A549 (cell line): ENCODE measurements at regions not wholly inside any gene's neighbourhood (a gene's known extent, or its start where the extent isn't known, plus 50 kb on each side); places are given as distances from the start of the nearest gene placed in this dataset.

ENCODE experiments used
- ATAC-seq, 2 experiments: fragments of 200-7000 bp in 1 of 2; fragments of >200 bp in 1 of 2; cut with Nextera tagmentation in 1 of 2; cut with Tn5 transposase in 1 of 2; 3 replicates each; pipeline versions ENCODE4 v1.8.0 to v1.9.1; 2018 to 2020; ENCODE audit warnings: mild to moderate bottlenecking in 1 of 2, moderate library complexity in 1 of 2
- CTCF ChIA-PET: fragments of 300-600 bp; sonication (Branson Sonifier 250); formaldehyde crosslinking; extraction: SDS; loops from one replicate; lab custom pipeline; 2021; ENCODE audit warnings: antibody characterized with exemption, inconsistent platforms; lab: Yijun Ruan, JAX
- POLR2A ChIA-PET: fragments of 350-600 bp; formaldehyde crosslinking; extraction: SDS; loops from one replicate; lab custom pipeline; 2021; ENCODE audit warnings: antibody characterized with exemption, inconsistent platforms; lab: Yijun Ruan, JAX
- DNase-seq, 2 experiments: peaks; one replicate each; pipeline versions ENCODE4 v3.0.0 to v3.0.0-alpha.2; 2011 to 2016; ENCODE audit warnings: low read depth in 1 of 2, low spot score in 1 of 2
- FAIRE-seq: peaks from 2 replicates; lab custom pipeline; 2011; peaks lifted over from hg19 to GRCh38; lab: Jason Lieb, UNC
- H3K27ac ChIP-seq, 2 experiments: fragments of >200 bp; sonication (Bioruptor Twin); formaldehyde crosslinking; 3 replicates each; pipeline ENCODE4 v1.5.1; 2016 to 2017
- H3K4me1 ChIP-seq: fragments of >200 bp; sonication (Bioruptor Twin); formaldehyde crosslinking; 3 replicates; pipeline ENCODE4 v1.6.1; 2016
- H3K4me2 ChIP-seq: fragments of >200 bp; sonication (Bioruptor Twin); formaldehyde crosslinking; 3 replicates; pipeline ENCODE4 v1.6.1; 2016
- H3K4me3 ChIP-seq: fragments of >200 bp; sonication (Bioruptor Twin); formaldehyde crosslinking; 3 replicates; pipeline ENCODE4 v1.5.1; 2016
- H3K9me3 ChIP-seq: fragments of >200 bp; sonication (Bioruptor Twin); formaldehyde crosslinking; 3 replicates; pipeline ENCODE4 v1.6.1; 2016
- ATOH8 ChIP-seq: fragments of 250-450 bp; sonication (Bioruptor Pico); IDR thresholded peaks from 2 replicates; pipeline ENCODE4 v1.5.0; 2020; ENCODE audit warnings: low read depth, mild to moderate bottlenecking, moderate library complexity
- CEBPB ChIP-seq, 2 experiments: fragments of >200 bp in 1 of 2; sonication (Bioruptor Twin) in 1 of 2; formaldehyde crosslinking in 1 of 2; IDR thresholded peaks; 2 replicates each; pipeline ENCODE4 v1.6.1; 2012 to 2016
- CHD4 ChIP-seq: fragments of 200-600 bp; sonication (generic); IDR thresholded peaks from 2 replicates; pipeline ENCODE4 v1.6.1; 2016; ENCODE audit warnings: antibody characterized with exemption, mild to moderate bottlenecking, borderline replicate concordance
- EP300 ChIP-seq, 2 experiments: fragments of >200 bp; sonication (Bioruptor Twin); formaldehyde crosslinking; IDR thresholded peaks; 2 replicates in 1 of 2; 3 replicates in 1 of 2; pipeline ENCODE4 v1.6.1; 2016 to 2017
- ESRRA ChIP-seq: fragments of 150-350 bp; IDR thresholded peaks from 2 replicates; pipeline ENCODE4 v1.6.1; 2014; ENCODE audit warnings: mild to moderate bottlenecking, low read length, borderline replicate concordance
- FOSL2 ChIP-seq, 2 experiments: fragments of 450-650 bp in 1 of 2; fragments of >200 bp in 1 of 2; sonication (Bioruptor Twin) in 1 of 2; formaldehyde crosslinking; IDR thresholded peaks; 2 replicates each; pipeline versions ENCODE4 v1.5.0 to v1.6.1; 2016 to 2020; ENCODE audit warnings: mild to moderate bottlenecking in 1 of 2, moderate library complexity in 1 of 2
- FOXS1 ChIP-seq: fragments of 250-450 bp; sonication (Bioruptor Pico); IDR thresholded peaks from 2 replicates; pipeline ENCODE4 v1.5.0; 2020; ENCODE audit warnings: mild to moderate bottlenecking, moderate library complexity
- HOXA7 ChIP-seq: fragments of 250-450 bp; sonication (Bioruptor Pico); IDR thresholded peaks from 2 replicates; pipeline ENCODE4 v1.5.0; 2020; ENCODE audit warnings: mild to moderate bottlenecking, moderate library complexity
- HOXB13 ChIP-seq: fragments of 250-450 bp; sonication (Bioruptor Pico); IDR thresholded peaks from 2 replicates; pipeline ENCODE4 v1.5.0; 2020; ENCODE audit warnings: low read depth, mild to moderate bottlenecking, moderate library complexity
- HOXB5 ChIP-seq: fragments of 250-450 bp; sonication (Bioruptor Pico); IDR thresholded peaks from 2 replicates; pipeline ENCODE4 v1.5.0; 2020; ENCODE audit warnings: mild to moderate bottlenecking, moderate library complexity
- JUN ChIP-seq, 2 experiments: fragments of >200 bp; sonication (Bioruptor Twin); formaldehyde crosslinking; IDR thresholded peaks; 2 replicates in 1 of 2; 3 replicates in 1 of 2; pipeline ENCODE4 v1.6.1; 2016 to 2017
- KDM1A ChIP-seq: fragments of 200-600 bp; sonication (generic); IDR thresholded peaks from 2 replicates; pipeline ENCODE4 v1.6.1; 2016; ENCODE audit warnings: low read depth, mild to moderate bottlenecking
- NFE2L2 ChIP-seq: fragments of 150-350 bp; conservative IDR thresholded peaks from 2 replicates; pipeline ENCODE4 v1.6.1; 2014; ENCODE audit warnings: low read length
- NPAS2 ChIP-seq: fragments of 250-450 bp; sonication (Bioruptor Pico); IDR thresholded peaks from 2 replicates; pipeline ENCODE4 v1.8.0; 2022; ENCODE audit warnings: mild to moderate bottlenecking, moderate library complexity, borderline replicate concordance
- PHF8 ChIP-seq: fragments of 200-600 bp; sonication (generic); IDR thresholded peaks from 2 replicates; pipeline ENCODE4 v1.6.1; 2016; ENCODE audit warnings: low read depth, mild to moderate bottlenecking, antibody characterized with exemption, moderate library complexity, borderline replicate concordance
- RAD21 ChIP-seq, 2 experiments: fragments of >200 bp in 1 of 2; sonication (Bioruptor Twin) in 1 of 2; formaldehyde crosslinking in 1 of 2; IDR thresholded peaks in 1 of 2; conservative IDR thresholded peaks in 1 of 2; 2 replicates in 1 of 2; 3 replicates in 1 of 2; pipeline ENCODE4 v1.6.1; 2012 to 2018; ENCODE audit warnings: inconsistent platforms in 1 of 2
- RFX5 ChIP-seq: fragments of 450-650 bp; IDR thresholded peaks from 2 replicates; pipeline ENCODE4 v1.7.1; 2014; ENCODE audit warnings: antibody characterized with exemption, mild to moderate bottlenecking, moderate library complexity
- SREBF2 ChIP-seq: fragments of 450-650 bp; IDR thresholded peaks from 2 replicates; pipeline ENCODE4 v1.6.1; 2014; ENCODE audit warnings: mild to moderate bottlenecking, moderate library complexity
- USF2 ChIP-seq: fragments of 450-650 bp; IDR thresholded peaks from 2 replicates; pipeline ENCODE4 v1.6.1; 2014; ENCODE audit warnings: antibody characterized with exemption
- ZC3H11A ChIP-seq: fragments of 450-650 bp; IDR thresholded peaks from 2 replicates; pipeline ENCODE4 v1.6.1; 2014; ENCODE audit warnings: antibody characterized with exemption, mild to moderate bottlenecking
- ZNF302 ChIP-seq: fragments of 250-450 bp; sonication (Bioruptor Pico); IDR thresholded peaks from 2 replicates; pipeline ENCODE4 v1.9.0; 2021; ENCODE audit warnings: inconsistent platforms, mild to moderate bottlenecking, moderate library complexity
- ZSCAN20 ChIP-seq: fragments of 250-450 bp; sonication (Bioruptor Pico); IDR thresholded peaks from 2 replicates; pipeline ENCODE4 v1.8.0; 2022; ENCODE audit warnings: mild to moderate bottlenecking, moderate library complexity
- WGBS: methylation state at CpG from one replicate; pipeline ENCODE4 v1.1.6; 2017; ENCODE audit errors: missing lambda C conversion rate; 5-methylcytosine and 5-hydroxymethylcytosine counted together
- TF ChIP-seq, protein P1 (sequence below): fragments of >200 bp; sonication (Bioruptor Twin); formaldehyde crosslinking; IDR thresholded peaks from 2 replicates; pipeline ENCODE4 v1.6.1; 2016
- TF ChIP-seq, protein P2 (sequence below): fragments of >200 bp; sonication (Bioruptor Twin); formaldehyde crosslinking; IDR thresholded peaks from 3 replicates; pipeline ENCODE4 v1.5.1; 2016
- TF ChIP-seq, protein P3 (sequence below): IDR thresholded peaks from 2 replicates; pipeline ENCODE4 v1.6.1; 2012
- TF ChIP-seq, protein P4 (sequence below): fragments of 150-350 bp; IDR thresholded peaks from 2 replicates; pipeline ENCODE4 v1.6.1; 2014; ENCODE audit warnings: low read depth, mild to moderate bottlenecking, low read length
- TF ChIP-seq, protein P5 (sequence below): fragments of >200 bp; sonication (Bioruptor Twin); formaldehyde crosslinking; IDR thresholded peaks from 3 replicates; pipeline ENCODE4 v1.6.1; 2016

GRCh38 chr7:68280931-68281330, 1284.3 kb downstream of the TYW1 start:
- H3K4me2 ChIP-seq: no peak overlapping the region
- no peak overlapping the region for H3K27ac ChIP-seq
- H3K9me3 ChIP-seq: peaks cover 2% of the 10 kb centered on the region; the same call in 1 of the 3 replicates
- TF ChIP-seq, protein P1, sequence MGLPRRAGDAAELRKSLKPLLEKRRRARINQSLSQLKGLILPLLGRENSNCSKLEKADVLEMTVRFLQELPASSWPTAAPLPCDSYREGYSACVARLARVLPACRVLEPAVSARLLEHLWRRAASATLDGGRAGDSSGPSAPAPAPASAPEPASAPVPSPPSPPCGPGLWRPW: no peak
- no peak for FAIRE-seq
- ATAC-seq: no peak
- POLR2A ChIA-PET: no interaction called here
- CTCF ChIA-PET: no interaction called here
- no peak overlapping the region for H3K4me3 ChIP-seq
- DNase-seq: no peak
- WGBS: 12% methylated on average over 3 of the region's 3 CpGs
- H3K4me1 ChIP-seq: no peaks in the 10 kb centered on the region

DNA sequence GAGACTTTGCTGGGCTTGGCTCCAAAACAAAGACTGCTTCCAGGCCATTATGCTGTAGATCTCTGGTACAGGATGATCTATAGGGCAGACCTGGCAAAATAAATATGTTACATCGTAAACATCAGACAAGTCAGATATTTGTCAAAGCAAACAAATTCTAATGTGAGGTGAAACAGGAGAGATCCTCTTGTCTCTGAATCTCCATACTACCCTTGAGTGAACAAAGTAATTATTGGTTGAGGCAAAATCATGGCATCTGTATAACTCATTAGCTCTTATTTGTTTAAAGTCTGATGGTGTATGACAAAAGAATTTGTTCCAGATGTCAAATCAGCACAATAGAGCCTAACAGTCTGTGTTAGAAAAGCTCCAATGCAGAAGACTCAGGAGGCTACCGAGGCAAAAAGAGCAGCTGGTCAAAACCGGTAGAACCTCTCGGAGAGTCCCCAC, 1291.5 kb downstream of the TYW1 start:
- DNase-seq (no peak), ATAC-seq (no peak), FAIRE-seq (no peak)
- no peak overlapping the region for H3K4me2 ChIP-seq
- WGBS: 59% methylated on average over 4 of the region's 4 CpGs
- H3K4me3 ChIP-seq: no peak overlapping the region
- no peaks in the 10 kb centered on the region for H3K4me1 ChIP-seq
- ChIA-PET POLR2A (no interaction called here), CTCF (interaction anchor here (1.1 kb wide), 2 partner anchors 22 to 36 kb away, joined by 3 read pairs; no protein-coding TSS in a partner anchor)
- TF ChIP-seq, protein P2, sequence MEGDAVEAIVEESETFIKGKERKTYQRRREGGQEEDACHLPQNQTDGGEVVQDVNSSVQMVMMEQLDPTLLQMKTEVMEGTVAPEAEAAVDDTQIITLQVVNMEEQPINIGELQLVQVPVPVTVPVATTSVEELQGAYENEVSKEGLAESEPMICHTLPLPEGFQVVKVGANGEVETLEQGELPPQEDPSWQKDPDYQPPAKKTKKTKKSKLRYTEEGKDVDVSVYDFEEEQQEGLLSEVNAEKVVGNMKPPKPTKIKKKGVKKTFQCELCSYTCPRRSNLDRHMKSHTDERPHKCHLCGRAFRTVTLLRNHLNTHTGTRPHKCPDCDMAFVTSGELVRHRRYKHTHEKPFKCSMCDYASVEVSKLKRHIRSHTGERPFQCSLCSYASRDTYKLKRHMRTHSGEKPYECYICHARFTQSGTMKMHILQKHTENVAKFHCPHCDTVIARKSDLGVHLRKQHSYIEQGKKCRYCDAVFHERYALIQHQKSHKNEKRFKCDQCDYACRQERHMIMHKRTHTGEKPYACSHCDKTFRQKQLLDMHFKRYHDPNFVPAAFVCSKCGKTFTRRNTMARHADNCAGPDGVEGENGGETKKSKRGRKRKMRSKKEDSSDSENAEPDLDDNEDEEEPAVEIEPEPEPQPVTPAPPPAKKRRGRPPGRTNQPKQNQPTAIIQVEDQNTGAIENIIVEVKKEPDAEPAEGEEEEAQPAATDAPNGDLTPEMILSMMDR: no peak
- TF ChIP-seq EP300 (IDR thresholded peaks at IDR 0.05) (no peak), CEBPB (IDR thresholded peaks at IDR 0.05) (no peak), RFX5 (no peak), JUN (IDR thresholded peaks at IDR 0.05) (no peak), ATOH8 (CRISPR knock-in tag) (no peak), ESRRA (no peak), PHF8 (no peak), KDM1A (no peak), NPAS2 (CRISPR knock-in tag) (no peak), ZSCAN20 (CRISPR knock-in tag) (no peak), FOSL2 (IDR thresholded peaks at IDR 0.05) (no peak), FOSL2 (CRISPR knock-in tag; IDR thresholded peaks at IDR 0.05) (no peak)
- TF ChIP-seq, protein P3, sequence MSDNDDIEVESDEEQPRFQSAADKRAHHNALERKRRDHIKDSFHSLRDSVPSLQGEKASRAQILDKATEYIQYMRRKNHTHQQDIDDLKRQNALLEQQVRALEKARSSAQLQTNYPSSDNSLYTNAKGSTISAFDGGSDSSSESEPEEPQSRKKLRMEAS: no peak
- TF ChIP-seq, protein P4, sequence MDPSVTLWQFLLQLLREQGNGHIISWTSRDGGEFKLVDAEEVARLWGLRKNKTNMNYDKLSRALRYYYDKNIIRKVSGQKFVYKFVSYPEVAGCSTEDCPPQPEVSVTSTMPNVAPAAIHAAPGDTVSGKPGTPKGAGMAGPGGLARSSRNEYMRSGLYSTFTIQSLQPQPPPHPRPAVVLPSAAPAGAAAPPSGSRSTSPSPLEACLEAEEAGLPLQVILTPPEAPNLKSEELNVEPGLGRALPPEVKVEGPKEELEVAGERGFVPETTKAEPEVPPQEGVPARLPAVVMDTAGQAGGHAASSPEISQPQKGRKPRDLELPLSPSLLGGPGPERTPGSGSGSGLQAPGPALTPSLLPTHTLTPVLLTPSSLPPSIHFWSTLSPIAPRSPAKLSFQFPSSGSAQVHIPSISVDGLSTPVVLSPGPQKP: no peak
- H3K27ac ChIP-seq: no peak overlapping the region
- H3K9me3 ChIP-seq: peaks cover 5% of the 10 kb centered on the region; the same call in 1 of the 3 replicates

DNA sequence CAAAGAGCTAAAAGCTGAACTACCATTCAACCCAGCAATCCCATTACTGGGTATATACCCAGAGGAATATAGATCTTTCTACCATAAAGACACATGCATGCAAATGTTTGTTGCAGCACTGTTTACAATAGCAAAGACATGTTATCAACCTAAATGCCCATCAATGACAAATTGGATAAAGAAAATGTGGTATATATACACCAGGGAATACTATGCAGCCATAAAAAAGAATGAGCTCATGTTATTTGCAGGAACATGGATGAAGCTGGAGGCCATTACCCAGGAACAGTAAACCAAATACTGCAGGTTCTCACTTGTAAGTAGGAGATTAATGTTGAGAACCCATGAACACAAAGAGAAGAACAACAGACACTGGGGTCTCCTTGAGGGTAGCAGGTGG, 1295.1 kb downstream of the TYW1 start:
- POLR2A ChIA-PET: no interaction called here
- Histone ChIP-seq H3K27ac (no peak overlapping the region), H3K4me2 (no peak overlapping the region), H3K9me3 (no peaks in the 10 kb centered on the region), H3K4me3 (no peak overlapping the region), H3K4me1 (no peaks in the 10 kb centered on the region)
- ATAC-seq (no peak), DNase-seq (no peak), FAIRE-seq (no peak)
- CTCF ChIA-PET: interaction anchor here (0.6 kb wide), 1 partner anchor 174 kb away, joined by 3 read pairs; no protein-coding TSS in a partner anchor
- TF ChIP-seq SREBF2 (no peak), RAD21 (conservative IDR thresholded peaks at IDR 0.05 in 1 of 2, IDR thresholded peaks at IDR 0.05 in 1 of 2) (no peak), ZNF302 (CRISPR knock-in tag) (no peak), ZC3H11A (no peak), ATOH8 (CRISPR knock-in tag) (no peak), HOXA7 (no peak), CHD4 (no peak), NFE2L2 (no peak), USF2 (no peak), FOXS1 (CRISPR knock-in tag) (no peak), HOXB13 (CRISPR knock-in tag) (no peak), ESRRA (no peak), HOXB5 (CRISPR knock-in tag) (no peak)
- TF ChIP-seq, protein P5, sequence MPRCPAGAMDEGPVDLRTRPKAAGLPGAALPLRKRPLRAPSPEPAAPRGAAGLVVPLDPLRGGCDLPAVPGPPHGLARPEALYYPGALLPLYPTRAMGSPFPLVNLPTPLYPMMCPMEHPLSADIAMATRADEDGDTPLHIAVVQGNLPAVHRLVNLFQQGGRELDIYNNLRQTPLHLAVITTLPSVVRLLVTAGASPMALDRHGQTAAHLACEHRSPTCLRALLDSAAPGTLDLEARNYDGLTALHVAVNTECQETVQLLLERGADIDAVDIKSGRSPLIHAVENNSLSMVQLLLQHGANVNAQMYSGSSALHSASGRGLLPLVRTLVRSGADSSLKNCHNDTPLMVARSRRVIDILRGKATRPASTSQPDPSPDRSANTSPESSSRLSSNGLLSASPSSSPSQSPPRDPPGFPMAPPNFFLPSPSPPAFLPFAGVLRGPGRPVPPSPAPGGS: no peak
- TF ChIP-seq, protein P1: no peak
